GM21367 (cell line): ENCODE measurements at regions not wholly inside any gene's neighbourhood (a gene's known extent, or its start where the extent isn't known, plus 50 kb on each side); places are given as distances from the start of the nearest gene placed in this dataset.
"Not testable (repeated sequence)": the region's sequence is repeated elsewhere in the genome, so short reads cannot be mapped to it uniquely, and the experiment has no call there.

ENCODE experiments used
- ATAC-seq: cut with Tn5 transposase; IDR thresholded peaks from one replicate; pipeline ENCODE4 v1.9.1; 2021; ENCODE audit not compliant: unreplicated experiment

DNA sequence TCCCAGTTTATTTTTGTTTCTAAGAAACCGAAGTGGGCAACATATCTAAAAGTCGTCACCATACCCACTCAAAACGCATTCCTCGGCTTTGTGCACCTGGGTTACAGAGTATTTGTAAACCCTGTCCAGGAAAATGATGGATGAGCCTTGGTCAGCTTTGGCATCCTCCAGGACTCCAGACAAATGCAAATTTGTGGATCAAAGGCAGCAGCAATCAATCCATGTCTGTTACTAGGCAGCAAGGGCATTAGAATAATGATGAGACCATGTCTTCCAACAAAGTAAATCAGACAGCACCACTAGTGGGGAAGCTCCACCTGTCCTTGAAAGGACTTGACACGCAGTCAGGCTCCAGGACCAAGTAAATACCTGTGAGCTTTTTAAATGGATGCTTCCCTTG is 672.6 kb upstream of the GYPC start:
- ATAC-seq, result no peak

DNA sequence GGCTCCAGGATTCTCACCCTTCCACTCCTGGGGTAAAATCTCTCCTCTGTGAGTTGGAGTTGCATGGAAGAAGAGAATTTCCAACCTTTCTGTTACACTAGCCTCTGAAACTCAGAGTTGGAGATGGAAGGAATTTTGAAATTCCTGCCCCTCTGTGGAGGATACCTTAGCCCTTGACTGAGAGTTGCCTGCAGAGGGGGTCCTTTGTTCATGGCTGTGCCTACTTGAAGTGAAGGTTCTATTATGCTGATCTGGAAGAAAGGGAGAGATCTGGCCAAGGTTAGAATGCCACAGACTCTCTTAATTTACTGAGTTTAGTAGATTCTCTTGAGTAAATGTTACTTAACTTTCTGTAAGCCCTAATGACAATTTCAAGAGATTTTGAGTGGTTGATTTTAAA is 626.6 kb upstream of the GYPC start:
- no peak for ATAC-seq

GRCh38 chr2:126038861-126039260 is 617.1 kb upstream of the GYPC start:
- ATAC-seq, result no peak

GRCh38 chr2:126041391-126042047 is 614.4 kb upstream of the GYPC start:
- no peak for ATAC-seq

DNA sequence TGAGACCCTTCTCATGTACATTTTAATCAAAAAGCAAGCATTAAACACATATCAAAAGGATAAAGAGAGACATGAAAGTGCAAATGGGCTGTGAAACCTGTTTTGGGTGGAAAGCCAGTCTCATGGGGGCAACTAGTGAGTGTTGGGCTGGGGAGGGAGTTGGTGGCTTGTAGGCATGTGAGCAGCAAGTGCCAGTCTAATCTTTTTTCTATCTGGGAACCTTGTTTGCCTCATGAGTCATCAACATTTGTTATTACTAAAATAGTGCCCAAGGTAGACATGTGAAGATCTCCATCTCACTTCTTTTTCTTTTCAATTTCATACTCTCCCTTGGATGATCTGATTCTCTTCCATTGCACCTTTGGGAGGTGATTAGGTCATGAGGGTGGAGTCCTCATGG is 613.9 kb upstream of the GYPC start:
- ATAC-seq, result no peak

DNA sequence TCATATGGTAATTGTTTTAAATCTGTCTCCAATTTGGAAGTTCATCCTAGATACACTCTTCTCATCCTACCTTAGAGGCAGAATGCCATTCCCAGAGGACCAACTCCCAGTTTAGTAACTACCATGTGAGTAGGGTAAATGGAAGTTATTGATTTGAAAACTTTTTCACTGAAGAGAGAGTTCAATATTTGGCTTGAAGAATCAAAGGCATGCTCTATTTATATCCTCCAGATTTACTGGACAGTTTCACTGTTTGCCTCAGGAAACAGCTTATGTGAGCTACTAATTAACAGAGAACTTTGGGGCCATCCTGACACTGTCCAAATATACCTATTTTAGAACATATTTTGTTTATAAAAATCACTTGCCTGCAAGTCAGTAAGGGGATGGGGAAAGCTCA is 607.2 kb upstream of the GYPC start:
- no peak for ATAC-seq

GRCh38 chr2:126049461-126049860 is 606.5 kb upstream of the GYPC start:
- no peak for ATAC-seq

DNA sequence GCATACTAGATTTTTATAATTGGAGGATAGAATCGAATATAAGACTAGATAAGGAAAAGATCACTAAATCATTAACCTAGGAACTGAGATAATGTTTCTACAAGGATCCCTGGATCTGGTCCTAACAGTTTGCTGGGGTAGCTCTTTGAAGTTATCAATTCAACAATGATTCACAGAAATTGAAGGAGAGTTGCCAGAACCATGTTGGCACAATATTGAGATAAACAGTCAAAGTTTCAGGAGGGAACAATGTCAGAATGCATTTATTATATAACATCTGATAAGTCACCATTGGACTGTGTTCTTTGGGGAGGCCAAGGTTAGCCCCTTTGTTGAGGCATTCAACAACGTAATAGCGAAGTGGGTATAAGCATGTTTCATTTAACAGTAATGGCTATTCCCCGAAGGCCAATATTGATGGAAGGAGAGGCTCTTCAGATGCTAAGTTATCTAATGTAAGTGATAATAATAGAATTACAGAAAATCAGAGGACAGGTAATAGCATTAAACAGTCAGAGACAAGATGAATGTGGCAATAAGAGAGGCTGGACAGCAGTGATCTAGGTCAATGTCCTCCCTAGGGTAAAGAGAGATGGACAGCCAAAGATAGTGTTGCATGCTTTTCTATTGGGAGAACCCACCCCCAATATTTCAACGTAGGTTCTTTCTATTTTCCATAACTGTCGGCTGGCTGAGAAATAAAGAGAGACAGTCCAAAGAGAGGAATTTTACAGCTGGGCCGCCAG is 604.8 kb upstream of the GYPC start:
- ATAC-seq, result no peak

GRCh38 chr2:126051737-126052240 is 604.2 kb upstream of the GYPC start:
- ATAC-seq, result not testable (repeated sequence)

- ATAC-seq, result no peak
These were observed 596.6 kb upstream of the GYPC start for GRCh38 chr2:126059379-126059778.

DNA sequence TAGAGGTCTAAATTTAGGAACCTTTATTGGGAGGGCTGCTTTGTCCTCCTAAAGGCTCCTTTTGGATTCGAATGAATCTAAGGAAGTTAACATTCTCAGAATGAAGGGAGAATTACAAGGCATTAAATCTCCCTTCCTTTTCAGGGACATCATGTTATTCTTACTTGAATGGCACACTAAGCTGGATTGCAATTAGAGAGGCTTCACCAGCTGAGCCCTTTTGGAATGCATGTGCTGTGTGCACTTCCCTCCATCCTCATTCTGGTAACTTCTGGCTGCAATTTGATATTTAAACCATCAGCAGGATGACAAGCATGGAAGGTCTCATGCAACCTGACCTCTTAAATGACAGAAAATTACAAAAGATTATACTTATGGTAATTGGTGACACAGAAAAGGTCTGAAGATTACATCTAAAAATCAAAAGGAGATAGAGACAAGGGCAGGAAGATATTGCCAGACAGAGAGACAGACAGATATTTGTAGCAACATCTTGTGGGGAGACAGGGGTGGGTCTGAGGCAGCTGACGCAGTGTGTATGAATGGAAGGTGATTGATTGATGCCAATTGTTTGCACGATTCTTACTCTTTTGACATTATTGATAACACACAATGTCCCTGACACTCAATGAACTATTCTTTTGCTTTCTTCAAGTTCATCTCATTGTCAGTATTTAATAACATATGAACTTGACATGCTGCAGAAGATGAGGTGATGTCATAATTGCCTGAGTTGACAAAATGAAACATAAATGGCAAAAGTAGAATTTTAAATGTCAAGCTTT is 570.8 kb upstream of the GYPC start:
- ATAC-seq, result no peak

DNA sequence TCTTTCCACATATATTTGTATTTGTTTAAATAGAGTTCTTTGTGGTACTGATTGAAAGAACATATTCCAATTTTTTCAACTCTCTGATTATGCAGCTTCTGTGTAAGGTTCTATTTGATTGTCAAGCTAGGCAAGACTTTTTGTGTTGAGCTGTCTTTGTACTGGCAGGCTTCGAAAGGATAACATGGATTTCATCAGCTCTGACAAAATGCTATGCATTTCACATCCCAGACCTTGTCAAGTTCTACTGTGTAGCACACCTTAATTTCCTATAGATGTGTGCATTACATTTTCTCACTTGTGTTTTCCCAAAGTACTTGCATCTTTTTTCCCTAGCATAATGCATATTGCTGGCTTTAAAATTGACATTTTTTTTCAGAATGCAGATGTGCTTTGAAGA is 555.0 kb upstream of the GYPC start:
- ATAC-seq, result no peak

GRCh38 chr2:126106006-126106405 is 550.0 kb upstream of the GYPC start:
- no peak for ATAC-seq

DNA sequence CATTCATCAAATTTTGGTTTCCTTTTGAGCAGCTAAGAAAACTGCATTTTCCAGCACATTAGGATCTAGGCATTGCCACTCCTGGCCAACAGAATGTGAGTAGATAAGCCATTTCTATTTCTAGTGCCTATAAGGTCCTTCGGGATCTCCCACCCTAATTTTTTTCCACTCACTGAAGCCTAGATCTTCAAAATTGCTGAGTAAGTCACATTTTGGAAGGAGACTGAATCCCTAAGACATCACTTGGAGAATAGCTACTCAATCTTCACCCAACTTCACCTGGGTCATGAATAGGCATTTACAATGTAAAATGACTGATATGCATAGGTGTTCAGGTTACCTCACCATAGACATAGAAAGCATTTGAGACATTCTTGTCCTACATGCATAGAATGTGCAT is 548.1 kb upstream of the GYPC start:
- ATAC-seq, result no peak

DNA sequence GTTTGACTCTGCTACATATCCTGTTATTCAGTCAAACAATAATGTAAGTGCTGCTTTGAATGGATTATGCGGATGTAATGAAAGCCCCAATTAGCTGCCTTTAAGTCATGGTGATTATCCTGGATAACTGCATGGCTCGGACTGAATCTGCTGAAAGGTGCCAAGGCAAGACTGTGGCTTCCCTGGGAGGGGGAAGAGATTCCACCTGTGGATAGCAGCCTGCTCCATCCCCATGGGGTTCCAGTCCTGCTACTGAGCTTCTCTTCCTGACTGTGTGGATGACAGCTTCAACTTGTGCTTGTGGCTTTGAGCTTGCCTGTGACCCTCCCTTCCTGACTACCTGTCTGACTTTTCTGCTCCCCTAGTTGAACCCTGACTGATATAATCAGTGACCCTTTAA is 540.0 kb upstream of the GYPC start:
- ATAC-seq, result no peak

DNA sequence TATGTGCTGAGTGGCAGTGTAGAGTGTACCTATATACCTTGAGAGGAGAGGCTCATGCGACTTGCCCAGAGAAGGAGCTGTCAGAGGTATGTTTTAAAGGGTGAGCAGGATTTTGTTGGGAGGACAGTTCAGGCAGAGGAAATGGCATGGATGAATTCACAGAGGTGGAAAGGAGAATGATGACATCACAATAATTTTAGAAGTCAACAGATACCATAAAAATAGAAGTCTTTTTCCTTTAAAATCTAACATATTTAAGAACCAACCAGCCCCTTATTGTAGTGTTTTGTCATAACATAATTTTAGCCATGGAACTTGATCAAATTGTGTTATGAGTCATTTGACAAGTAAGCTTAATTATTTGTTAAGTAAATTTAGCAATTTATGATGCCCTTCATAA is 538.1 kb upstream of the GYPC start:
- no peak for ATAC-seq

DNA sequence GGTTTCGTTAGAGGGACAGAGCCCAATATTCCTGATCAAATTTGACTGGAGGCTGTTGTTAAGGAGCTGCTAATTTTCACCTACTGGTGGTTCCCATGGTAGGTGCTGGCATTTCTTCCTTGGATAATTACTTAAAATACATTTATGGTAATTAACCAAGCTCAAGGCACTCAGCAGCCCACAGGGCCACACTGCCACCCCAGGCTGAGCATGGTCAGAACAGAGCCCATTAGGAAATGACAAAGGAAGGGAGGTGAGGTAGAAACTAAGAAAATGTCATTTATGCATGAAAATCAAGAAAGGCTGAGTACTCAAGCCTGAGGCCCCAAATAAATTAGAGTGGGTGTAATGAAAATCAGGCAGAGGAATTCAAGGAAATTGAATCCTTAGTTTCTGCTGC is 510.2 kb upstream of the GYPC start:
- no peak for ATAC-seq

- ATAC-seq, result no peak
These were observed 501.6 kb upstream of the GYPC start for GRCh38 chr2:126154256-126154785.

DNA sequence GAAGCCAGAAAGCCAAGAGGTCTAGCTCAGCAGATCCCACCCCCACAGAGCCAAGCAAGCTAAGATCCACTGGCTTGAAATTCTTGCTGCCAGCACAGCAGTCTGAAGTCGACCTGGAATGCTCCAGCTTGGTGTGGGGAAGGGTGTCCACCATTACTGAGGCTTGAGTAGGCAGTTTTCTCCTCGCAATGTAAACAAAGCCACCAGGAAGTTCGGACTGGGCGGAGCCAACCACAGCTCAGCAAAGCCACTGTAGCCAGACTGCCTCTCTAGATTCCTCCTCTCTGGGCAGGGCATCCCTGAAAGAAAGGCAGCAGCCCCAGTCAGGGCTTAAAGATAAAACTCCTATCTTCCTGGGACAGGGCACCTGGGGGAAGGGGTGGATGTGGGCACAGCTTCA is 495.0 kb upstream of the GYPC start:
- ATAC-seq, result not testable (repeated sequence)

- no peak for ATAC-seq
These were observed 483.2 kb upstream of the GYPC start for GRCh38 chr2:126172631-126173184.

DNA sequence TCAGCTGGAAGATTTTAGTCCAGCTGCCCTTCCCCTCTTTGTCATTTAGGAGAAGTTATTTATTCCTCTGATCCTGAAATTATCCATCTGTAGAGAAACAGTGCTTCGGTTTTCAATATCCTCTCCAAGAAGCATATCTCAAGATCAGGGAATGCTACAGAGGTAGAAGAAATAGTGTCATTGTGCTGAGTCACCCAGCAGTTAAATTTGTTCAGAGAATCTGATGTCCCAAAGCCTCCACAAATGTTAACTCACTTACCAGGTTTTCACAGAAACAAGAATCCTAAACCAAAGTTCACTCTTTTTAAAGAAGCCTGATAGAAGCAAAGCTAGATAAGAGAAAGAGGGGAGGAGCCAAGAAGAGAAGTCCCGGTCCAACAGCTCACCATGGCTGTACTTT is 480.7 kb upstream of the GYPC start:
- no peak for ATAC-seq
